Karpas-422 (cell line): ENCODE measurements at regions not wholly inside any gene's neighbourhood (a gene's known extent, or its start where the extent isn't known, plus 50 kb on each side); places are given as distances from the start of the nearest gene placed in this dataset.

Experiments used
- DNase-seq: peaks from one replicate; pipeline ENCODE4 v3.0.0-alpha.2; 2015
- H2AFZ ChIP-seq: fragments of 200-600 bp; sonication (generic); 2 replicates; pipeline ENCODE4 v1.6.1; 2014; ENCODE audit warnings: antibody characterized with exemption, low read length, mixed read lengths
- H3K27ac ChIP-seq: fragments of 200-600 bp; sonication (generic); 2 replicates; pipeline ENCODE4 v1.5.1; 2014; ENCODE audit warnings: mild to moderate bottlenecking, low read length, moderate library complexity
- H3K27me3 ChIP-seq: fragments of 200-600 bp; sonication (generic); 2 replicates; pipeline ENCODE4 v1.6.1; 2014; ENCODE audit warnings: low read length, mixed read lengths
- H3K36me3 ChIP-seq: fragments of 200-600 bp; sonication (generic); 2 replicates; pipeline ENCODE4 v1.6.1; 2014; ENCODE audit warnings: low read length, mixed read lengths; ENCODE audit not compliant: insufficient read depth
- H3K4me1 ChIP-seq: fragments of 200-600 bp; sonication (generic); 2 replicates; pipeline ENCODE4 v1.6.1; 2014; ENCODE audit warnings: mild to moderate bottlenecking, low read length, mixed read lengths
- H3K4me2 ChIP-seq: fragments of 200-600 bp; sonication (generic); 2 replicates; pipeline ENCODE4 v1.6.1; 2014; ENCODE audit warnings: low read length, low read depth, mild to moderate bottlenecking; ENCODE audit not compliant: poor library complexity, severe bottlenecking
- H3K4me3 ChIP-seq: fragments of 200-600 bp; sonication (generic); 2 replicates; pipeline ENCODE4 v1.5.1; 2014; ENCODE audit warnings: mild to moderate bottlenecking, antibody characterized with exemption, low read length, mixed read lengths
- H3K79me2 ChIP-seq: fragments of 200-600 bp; sonication (generic); 2 replicates; pipeline ENCODE4 v1.6.1; 2014; ENCODE audit warnings: mild to moderate bottlenecking, low read length, mixed read lengths
- H3K9ac ChIP-seq: fragments of 200-600 bp; sonication (generic); 2 replicates; pipeline ENCODE4 v1.6.0; 2014; ENCODE audit warnings: low read length
- H3K9me2 ChIP-seq: fragments of 200-600 bp; sonication (generic), shearing (Covaris generic); replicated peaks from 2 replicates; pipeline ENCODE4 v1.6.0; 2014; ENCODE audit warnings: mild to moderate bottlenecking, low read length, moderate library complexity; ENCODE audit not compliant: insufficient read depth
- H3K9me3 ChIP-seq: fragments of 300-700, 200-600 bp; sonication (generic); 2 replicates; pipeline ENCODE4 v1.6.1; 2014; ENCODE audit warnings: low read length, mixed read lengths
- H4K20me1 ChIP-seq: fragments of 200-600 bp; sonication (generic); 2 replicates; pipeline ENCODE4 v1.6.1; 2014; ENCODE audit warnings: mild to moderate bottlenecking, antibody characterized with exemption, low read length, low read depth; ENCODE audit not compliant: insufficient read depth

DNA sequence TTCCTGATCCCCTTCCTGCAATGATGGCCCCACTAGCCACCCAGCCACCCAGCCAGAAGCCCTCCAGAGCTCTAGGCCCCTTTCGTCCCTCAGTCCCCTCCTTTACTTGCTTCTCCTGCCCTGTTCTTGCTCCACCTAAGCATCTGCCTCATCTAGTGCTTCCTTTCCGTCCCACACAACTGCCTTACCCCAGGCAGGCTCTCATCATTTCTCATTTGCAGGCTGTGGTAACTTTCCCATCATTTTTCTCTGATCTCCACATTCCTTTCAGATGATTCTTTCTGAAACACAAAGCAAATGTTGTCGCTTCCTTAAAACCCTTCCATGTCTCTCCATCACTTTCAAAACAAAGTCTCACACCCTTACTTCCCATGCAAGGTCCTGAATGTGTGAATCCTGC, 459.8 kb downstream of the METTL4 start:
- H3K4me3 ChIP-seq, result no peak overlapping the region
- no peaks in the 10 kb centered on the region for H4K20me1 ChIP-seq
- no peak overlapping the region for H3K4me2 ChIP-seq
- DNase-seq, result no peak
- H3K36me3 ChIP-seq, result no peaks in the 10 kb centered on the region
- no peak overlapping the region for H2AFZ ChIP-seq
- H3K9me3 ChIP-seq, result no peaks in the 10 kb centered on the region
- no peaks in the 10 kb centered on the region for H3K9me2 ChIP-seq
- no peak overlapping the region for H3K9ac ChIP-seq
- no peaks in the 10 kb centered on the region for H3K4me1 ChIP-seq
- H3K27ac ChIP-seq, result no peak overlapping the region
- H3K79me2 ChIP-seq, result no peaks in the 10 kb centered on the region
- no peaks in the 10 kb centered on the region for H3K27me3 ChIP-seq

DNA sequence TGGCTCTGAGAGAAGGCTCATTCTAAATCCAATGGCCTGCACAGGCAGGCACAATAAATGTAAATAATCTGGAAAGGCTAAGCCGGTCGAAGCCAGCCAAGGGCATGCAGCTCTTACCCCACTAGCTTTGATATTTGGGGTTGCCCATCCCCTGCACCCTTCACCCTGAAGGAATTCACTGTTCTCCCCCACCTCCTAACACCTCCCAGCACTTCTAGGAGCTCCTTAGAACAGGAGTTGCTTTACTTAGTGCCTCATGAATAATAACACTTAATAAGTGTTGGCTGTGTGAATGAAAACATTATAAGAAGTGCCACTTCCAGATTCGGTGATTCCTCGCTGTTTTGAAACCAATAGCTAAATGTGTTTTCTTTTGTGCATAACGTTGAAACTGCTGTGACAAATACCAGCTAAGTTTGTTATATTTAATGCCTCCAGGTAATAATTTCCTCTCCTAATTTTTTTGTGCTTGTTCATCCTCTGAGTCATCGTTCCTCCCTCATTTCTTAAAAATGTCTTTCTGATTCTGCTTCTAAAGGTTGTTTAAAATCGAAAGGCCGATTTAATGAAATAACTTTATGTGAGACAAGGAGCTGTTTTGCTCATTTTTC, 458.8 kb downstream of the METTL4 start:
- Histone ChIP-seq H3K4me3 (no peak overlapping the region), H3K27me3 (no peaks in the 10 kb centered on the region), H3K27ac (no peak overlapping the region), H3K79me2 (no peaks in the 10 kb centered on the region), H3K9me3 (no peaks in the 10 kb centered on the region), H4K20me1 (no peaks in the 10 kb centered on the region), H3K9me2 (no peaks in the 10 kb centered on the region), H2AFZ (no peak overlapping the region), H3K4me1 (no peaks in the 10 kb centered on the region), H3K36me3 (no peaks in the 10 kb centered on the region), H3K9ac (no peak overlapping the region), H3K4me2 (no peak overlapping the region)
- no peak for DNase-seq

DNA sequence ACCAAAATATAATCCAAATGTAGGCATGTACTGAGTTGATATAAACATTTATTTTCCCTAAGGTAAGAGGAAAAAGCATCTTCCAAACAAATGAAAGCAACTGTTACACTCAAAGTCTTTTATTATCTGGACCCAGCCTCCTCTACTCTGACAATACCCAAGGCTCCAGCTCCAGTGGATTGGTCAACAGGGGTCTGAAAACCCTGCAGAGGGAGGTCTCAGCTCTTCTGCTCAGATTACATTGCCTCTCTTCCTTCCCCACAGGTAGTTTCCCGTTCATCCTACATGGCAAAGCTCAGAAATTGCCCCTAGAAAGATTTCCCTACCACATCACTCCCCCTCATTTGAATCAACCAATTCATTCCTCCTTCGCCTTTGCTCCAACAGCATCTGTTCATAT, 457.0 kb downstream of the METTL4 start:
- H3K36me3 ChIP-seq, result no peaks in the 10 kb centered on the region
- H3K4me1 ChIP-seq, result no peaks in the 10 kb centered on the region
- H3K27ac ChIP-seq, result no peak overlapping the region
- no peaks in the 10 kb centered on the region for H4K20me1 ChIP-seq
- no peaks in the 10 kb centered on the region for H3K9me3 ChIP-seq
- H3K9me2 ChIP-seq, result no peaks in the 10 kb centered on the region
- H3K27me3 ChIP-seq, result no peaks in the 10 kb centered on the region
- no peaks in the 10 kb centered on the region for H3K79me2 ChIP-seq
- H3K4me3 ChIP-seq, result no peak overlapping the region
- no peak overlapping the region for H2AFZ ChIP-seq
- H3K4me2 ChIP-seq, result no peak overlapping the region
- no peak for DNase-seq
- no peak overlapping the region for H3K9ac ChIP-seq

DNA sequence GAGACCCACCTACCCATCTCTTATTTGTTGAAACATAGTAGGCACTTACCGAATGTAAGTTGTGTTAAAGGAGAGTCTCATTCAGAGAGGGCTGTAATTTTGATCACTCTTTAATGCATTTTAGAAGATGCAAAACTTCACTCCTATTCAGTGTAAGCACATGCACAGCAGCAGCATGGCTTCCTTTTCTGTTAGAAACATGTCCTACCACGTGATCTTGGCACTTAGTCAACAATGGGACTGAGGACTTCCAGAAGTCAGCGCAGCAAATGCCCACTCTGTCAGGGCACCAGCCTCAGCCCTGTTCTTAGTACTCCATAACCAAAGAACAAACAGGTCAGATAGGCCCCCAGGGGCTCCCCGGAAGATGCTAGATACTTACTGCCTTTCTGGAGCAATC, 456.5 kb downstream of the METTL4 start:
- no peak overlapping the region for H3K27ac ChIP-seq
- H3K9me2 ChIP-seq, result no peaks in the 10 kb centered on the region
- no peaks in the 10 kb centered on the region for H3K79me2 ChIP-seq
- H2AFZ ChIP-seq, result no peak overlapping the region
- no peaks in the 10 kb centered on the region for H3K36me3 ChIP-seq
- DNase-seq, result no peak
- H3K4me1 ChIP-seq, result no peaks in the 10 kb centered on the region
- H3K27me3 ChIP-seq, result no peaks in the 10 kb centered on the region
- no peaks in the 10 kb centered on the region for H3K9me3 ChIP-seq
- H3K4me2 ChIP-seq, result no peak overlapping the region
- H3K4me3 ChIP-seq, result no peak overlapping the region
- no peaks in the 10 kb centered on the region for H4K20me1 ChIP-seq
- H3K9ac ChIP-seq, result no peak overlapping the region

DNA sequence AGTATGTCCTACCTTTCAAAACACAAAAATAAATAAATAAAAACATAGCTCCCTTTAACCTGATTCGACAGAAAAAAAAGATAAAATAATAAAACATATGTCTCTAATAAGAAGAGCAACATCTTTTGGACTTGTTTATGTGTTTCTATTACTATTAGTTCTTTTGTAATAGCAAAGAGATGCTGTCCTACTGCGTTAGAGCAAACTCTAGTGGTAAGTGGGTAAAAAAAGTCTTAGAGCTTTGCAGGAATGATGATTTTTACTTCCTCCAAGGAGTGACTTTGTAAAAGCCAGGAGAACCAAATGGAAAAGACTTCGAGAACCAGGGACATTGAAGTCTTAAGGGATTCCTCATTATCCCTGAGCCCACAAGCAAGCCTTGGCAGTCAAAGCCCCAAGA, 450.1 kb downstream of the METTL4 start:
- H4K20me1 ChIP-seq, result no peaks in the 10 kb centered on the region
- no peak overlapping the region for H3K27ac ChIP-seq
- no peaks in the 10 kb centered on the region for H3K9me2 ChIP-seq
- H3K36me3 ChIP-seq, result no peaks in the 10 kb centered on the region
- H3K4me2 ChIP-seq, result no peak overlapping the region
- H3K27me3 ChIP-seq, result peaks cover 3% of the 10 kb centered on the region; the same call in 1 of the 2 replicates
- no peaks in the 10 kb centered on the region for H3K79me2 ChIP-seq
- H3K9ac ChIP-seq, result no peak overlapping the region
- no peak for DNase-seq
- H2AFZ ChIP-seq, result no peak overlapping the region
- H3K9me3 ChIP-seq, result no peaks in the 10 kb centered on the region
- no peaks in the 10 kb centered on the region for H3K4me1 ChIP-seq
- no peak overlapping the region for H3K4me3 ChIP-seq

DNA sequence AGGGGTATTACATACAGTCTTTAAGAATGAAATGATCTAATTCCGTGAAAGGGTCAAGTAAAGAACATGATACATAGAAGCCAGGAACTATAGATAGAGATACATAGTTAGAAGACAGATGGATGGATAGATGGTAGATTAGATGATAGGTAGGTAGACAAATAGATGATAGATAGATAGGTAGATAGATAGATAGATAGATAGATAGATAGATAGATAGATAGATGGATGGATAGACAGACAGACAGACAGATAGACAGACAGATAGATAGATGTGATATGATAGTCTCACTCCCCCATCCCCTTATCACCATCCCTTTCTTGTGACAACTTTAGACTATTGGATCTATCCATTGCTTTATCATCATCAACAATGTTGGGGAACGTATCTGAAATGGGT, 448.2 kb downstream of the METTL4 start:
- no peak overlapping the region for H2AFZ ChIP-seq
- H3K27me3 ChIP-seq, result peaks cover 3% of the 10 kb centered on the region; the same call in 1 of the 2 replicates
- H3K4me3 ChIP-seq, result no peak overlapping the region
- H3K9ac ChIP-seq, result no peak overlapping the region
- no peaks in the 10 kb centered on the region for H4K20me1 ChIP-seq
- H3K79me2 ChIP-seq, result no peaks in the 10 kb centered on the region
- no peak overlapping the region for H3K4me2 ChIP-seq
- H3K27ac ChIP-seq, result no peak overlapping the region
- no peaks in the 10 kb centered on the region for H3K4me1 ChIP-seq
- H3K36me3 ChIP-seq, result no peaks in the 10 kb centered on the region
- DNase-seq, result no peak
- no peaks in the 10 kb centered on the region for H3K9me3 ChIP-seq
- H3K9me2 ChIP-seq, result no peaks in the 10 kb centered on the region

DNA sequence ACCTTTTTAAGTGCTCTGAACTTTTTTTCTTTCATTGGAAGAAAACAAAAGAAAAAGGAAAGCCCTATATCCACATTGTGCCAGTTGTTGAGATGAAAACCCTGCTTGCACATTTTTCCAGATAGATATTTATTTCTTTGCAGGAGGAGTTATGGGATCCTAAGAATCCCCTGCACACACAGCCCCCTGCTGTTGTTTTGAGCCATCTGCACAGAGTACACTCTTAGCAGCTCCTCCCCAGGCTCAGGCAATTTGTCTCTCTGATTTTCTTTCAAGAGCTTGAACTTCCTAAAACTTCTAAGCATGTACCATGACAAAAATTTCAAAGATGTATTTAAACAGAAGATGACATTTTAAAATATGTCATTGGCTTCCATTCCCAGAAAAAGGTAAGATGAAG, 436.9 kb downstream of the METTL4 start:
- no peak overlapping the region for H2AFZ ChIP-seq
- no peaks in the 10 kb centered on the region for H3K36me3 ChIP-seq
- DNase-seq, result no peak
- no peak overlapping the region for H3K4me2 ChIP-seq
- H4K20me1 ChIP-seq, result no peaks in the 10 kb centered on the region
- no peak overlapping the region for H3K4me3 ChIP-seq
- no peak overlapping the region for H3K9ac ChIP-seq
- no peaks in the 10 kb centered on the region for H3K27me3 ChIP-seq
- H3K9me2 ChIP-seq, result no peaks in the 10 kb centered on the region
- no peaks in the 10 kb centered on the region for H3K79me2 ChIP-seq
- no peak overlapping the region for H3K27ac ChIP-seq
- no peaks in the 10 kb centered on the region for H3K4me1 ChIP-seq
- no peaks in the 10 kb centered on the region for H3K9me3 ChIP-seq

DNA sequence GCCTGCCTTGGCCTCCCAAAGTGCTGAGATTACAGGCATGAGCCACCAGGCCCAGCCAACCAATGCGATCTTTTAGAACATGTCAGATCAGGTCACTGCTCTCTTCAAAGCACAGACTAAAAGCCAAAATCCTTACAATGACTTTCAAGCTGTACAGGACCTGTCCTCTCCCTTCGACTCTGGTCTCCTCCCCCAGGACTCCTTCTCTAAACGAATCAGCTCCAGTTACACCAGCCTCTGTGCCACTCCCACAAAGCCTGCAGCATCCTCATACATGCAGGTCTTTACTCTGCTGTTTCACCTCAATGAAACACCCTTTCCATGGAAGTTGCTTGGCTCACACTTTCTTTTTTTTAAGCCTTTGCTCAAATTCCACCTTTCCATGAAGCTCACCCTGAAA, 436.0 kb downstream of the METTL4 start:
- no peak overlapping the region for H3K4me3 ChIP-seq
- H3K79me2 ChIP-seq, result no peaks in the 10 kb centered on the region
- H3K4me2 ChIP-seq, result no peak overlapping the region
- H3K27ac ChIP-seq, result no peak overlapping the region
- no peaks in the 10 kb centered on the region for H4K20me1 ChIP-seq
- no peaks in the 10 kb centered on the region for H3K9me2 ChIP-seq
- H3K4me1 ChIP-seq, result no peaks in the 10 kb centered on the region
- DNase-seq, result no peak
- no peaks in the 10 kb centered on the region for H3K27me3 ChIP-seq
- no peak overlapping the region for H3K9ac ChIP-seq
- H3K9me3 ChIP-seq, result no peaks in the 10 kb centered on the region
- H2AFZ ChIP-seq, result no peak overlapping the region
- no peaks in the 10 kb centered on the region for H3K36me3 ChIP-seq

DNA sequence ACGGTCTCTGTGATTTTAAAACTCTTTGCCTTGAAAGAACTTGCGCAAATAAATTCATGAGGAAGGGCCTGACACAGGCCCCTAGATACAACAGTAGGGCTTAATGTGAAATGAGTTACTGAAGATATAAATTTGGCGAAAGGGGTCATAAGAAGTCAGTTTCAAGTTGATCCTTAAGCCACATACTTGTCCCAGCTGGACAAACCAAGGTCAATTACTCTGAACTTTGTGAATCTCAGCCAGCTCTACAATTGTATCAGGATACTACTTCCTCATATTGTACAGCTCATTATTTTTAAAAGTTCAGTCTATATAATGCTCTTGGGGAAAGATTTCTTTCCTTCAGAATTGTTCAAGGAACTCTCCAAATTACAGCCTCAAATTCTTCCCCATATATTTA, 432.8 kb downstream of the METTL4 start:
- H2AFZ ChIP-seq, result no peak overlapping the region
- H3K9me3 ChIP-seq, result no peaks in the 10 kb centered on the region
- DNase-seq, result no peak
- H3K4me1 ChIP-seq, result no peaks in the 10 kb centered on the region
- H3K27me3 ChIP-seq, result no peaks in the 10 kb centered on the region
- H3K4me2 ChIP-seq, result no peak overlapping the region
- H3K36me3 ChIP-seq, result no peaks in the 10 kb centered on the region
- H4K20me1 ChIP-seq, result no peaks in the 10 kb centered on the region
- no peak overlapping the region for H3K27ac ChIP-seq
- H3K79me2 ChIP-seq, result no peaks in the 10 kb centered on the region
- no peaks in the 10 kb centered on the region for H3K9me2 ChIP-seq
- no peak overlapping the region for H3K4me3 ChIP-seq
- H3K9ac ChIP-seq, result no peak overlapping the region
